MM.1S (cell line): ENCODE measurements at regions not wholly inside any gene's neighbourhood (a gene's known extent, or its start where the extent isn't known, plus 50 kb on each side); places are given as distances from the start of the nearest gene placed in this dataset.

ENCODE experiments used
- EZH2 ChIP-seq: fragments of 300-600 bp; sonication (generic); optimal IDR thresholded peaks from 2 replicates; pipeline ENCODE3; 2017; ENCODE audit warnings: low read depth, mild to moderate bottlenecking, antibody characterized with exemption, low read length, mixed read lengths
- EZH2phosphoT487 ChIP-seq: fragments of 300-600 bp; sonication (generic); IDR thresholded peaks from 2 replicates; pipeline ENCODE4 v1.6.1; 2018; ENCODE audit warnings: antibody characterized with exemption, low read length
- TF ChIP-seq, protein P1 (sequence below): fragments of 300-600 bp; sonication (generic); IDR thresholded peaks from 2 replicates; pipeline ENCODE4 v1.5.1; 2016; ENCODE audit warnings: antibody characterized with exemption, low read length, mixed read lengths

GRCh38 chr15:58295637-58296215 lies 136.1 kb upstream of the LIPC start:
- TF ChIP-seq, protein P1, sequence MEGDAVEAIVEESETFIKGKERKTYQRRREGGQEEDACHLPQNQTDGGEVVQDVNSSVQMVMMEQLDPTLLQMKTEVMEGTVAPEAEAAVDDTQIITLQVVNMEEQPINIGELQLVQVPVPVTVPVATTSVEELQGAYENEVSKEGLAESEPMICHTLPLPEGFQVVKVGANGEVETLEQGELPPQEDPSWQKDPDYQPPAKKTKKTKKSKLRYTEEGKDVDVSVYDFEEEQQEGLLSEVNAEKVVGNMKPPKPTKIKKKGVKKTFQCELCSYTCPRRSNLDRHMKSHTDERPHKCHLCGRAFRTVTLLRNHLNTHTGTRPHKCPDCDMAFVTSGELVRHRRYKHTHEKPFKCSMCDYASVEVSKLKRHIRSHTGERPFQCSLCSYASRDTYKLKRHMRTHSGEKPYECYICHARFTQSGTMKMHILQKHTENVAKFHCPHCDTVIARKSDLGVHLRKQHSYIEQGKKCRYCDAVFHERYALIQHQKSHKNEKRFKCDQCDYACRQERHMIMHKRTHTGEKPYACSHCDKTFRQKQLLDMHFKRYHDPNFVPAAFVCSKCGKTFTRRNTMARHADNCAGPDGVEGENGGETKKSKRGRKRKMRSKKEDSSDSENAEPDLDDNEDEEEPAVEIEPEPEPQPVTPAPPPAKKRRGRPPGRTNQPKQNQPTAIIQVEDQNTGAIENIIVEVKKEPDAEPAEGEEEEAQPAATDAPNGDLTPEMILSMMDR, result no peak
- no peak for TF ChIP-seq EZH2
- no peak for TF ChIP-seq EZH2phosphoT487
